PC-9 (cell line): ENCODE measurements at regions not wholly inside any gene's neighbourhood (a gene's known extent, or its start where the extent isn't known, plus 50 kb on each side); places are given as distances from the start of the nearest gene placed in this dataset.
"Not testable (repeated sequence)": the region's sequence is repeated elsewhere in the genome, so short reads cannot be mapped to it uniquely, and the experiment has no call there.

Experiments used
- EZH2 ChIP-seq: fragments of 200-600 bp; sonication (generic); IDR thresholded peaks from 2 replicates; pipeline ENCODE4 v1.8.0; 2017; ENCODE audit warnings: antibody characterized with exemption, low read depth
- TF ChIP-seq, protein P1 (sequence below): fragments of 200-600 bp; sonication (generic); conservative IDR thresholded peaks from 2 replicates; pipeline ENCODE4 v1.6.1; 2017; ENCODE audit warnings: mixed run types, antibody characterized with exemption, mild to moderate bottlenecking, moderate library complexity

DNA sequence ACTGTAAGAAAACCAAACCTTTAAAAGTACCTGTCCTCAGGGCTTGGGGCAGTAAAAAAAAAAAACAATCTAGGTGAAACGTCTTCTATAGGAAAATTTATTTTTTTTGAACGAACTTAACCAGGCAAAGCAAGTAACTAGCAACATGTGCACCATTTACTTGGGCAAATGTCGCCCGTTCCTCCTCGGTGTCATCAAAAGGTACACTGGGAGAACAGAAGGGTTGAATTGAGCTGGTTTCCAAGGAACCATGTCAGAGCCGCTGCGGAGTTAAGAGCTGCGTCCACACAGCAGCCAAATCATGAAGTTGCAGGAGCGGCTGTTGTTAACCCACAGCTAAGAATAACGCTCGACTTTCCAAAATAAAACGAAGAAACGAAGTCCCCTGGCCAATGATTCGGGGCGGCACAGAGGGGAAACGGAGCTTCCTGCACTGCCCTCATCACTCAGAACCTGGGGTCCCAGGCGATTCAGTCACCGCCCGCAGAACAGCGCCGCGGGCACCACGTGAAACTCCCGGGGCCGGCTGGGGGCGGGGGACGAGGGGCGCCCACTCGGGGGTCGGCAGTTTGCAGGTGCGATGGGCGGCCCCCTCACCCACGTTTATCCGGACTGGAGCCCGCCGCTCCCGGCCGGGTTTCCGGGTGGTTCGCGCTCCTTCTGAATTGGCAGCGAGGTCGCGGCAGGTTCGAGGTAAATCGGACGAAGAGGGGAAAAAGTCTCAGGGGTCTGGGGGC lies 53.6 kb upstream of the PLGLB1 start:
- TF ChIP-seq EZH2 = not testable (repeated sequence)
- TF ChIP-seq, protein P1, sequence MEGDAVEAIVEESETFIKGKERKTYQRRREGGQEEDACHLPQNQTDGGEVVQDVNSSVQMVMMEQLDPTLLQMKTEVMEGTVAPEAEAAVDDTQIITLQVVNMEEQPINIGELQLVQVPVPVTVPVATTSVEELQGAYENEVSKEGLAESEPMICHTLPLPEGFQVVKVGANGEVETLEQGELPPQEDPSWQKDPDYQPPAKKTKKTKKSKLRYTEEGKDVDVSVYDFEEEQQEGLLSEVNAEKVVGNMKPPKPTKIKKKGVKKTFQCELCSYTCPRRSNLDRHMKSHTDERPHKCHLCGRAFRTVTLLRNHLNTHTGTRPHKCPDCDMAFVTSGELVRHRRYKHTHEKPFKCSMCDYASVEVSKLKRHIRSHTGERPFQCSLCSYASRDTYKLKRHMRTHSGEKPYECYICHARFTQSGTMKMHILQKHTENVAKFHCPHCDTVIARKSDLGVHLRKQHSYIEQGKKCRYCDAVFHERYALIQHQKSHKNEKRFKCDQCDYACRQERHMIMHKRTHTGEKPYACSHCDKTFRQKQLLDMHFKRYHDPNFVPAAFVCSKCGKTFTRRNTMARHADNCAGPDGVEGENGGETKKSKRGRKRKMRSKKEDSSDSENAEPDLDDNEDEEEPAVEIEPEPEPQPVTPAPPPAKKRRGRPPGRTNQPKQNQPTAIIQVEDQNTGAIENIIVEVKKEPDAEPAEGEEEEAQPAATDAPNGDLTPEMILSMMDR = not testable (repeated sequence)
